IgD-negative memory B cell (primary cell): ENCODE measurements at regions not wholly inside any gene's neighbourhood (a gene's known extent, or its start where the extent isn't known, plus 50 kb on each side); places are given as distances from the start of the nearest gene placed in this dataset.
"Not testable (repeated sequence)": the region's sequence is repeated elsewhere in the genome, so short reads cannot be mapped to it uniquely, and the experiment has no call there.

Source experiments
- H3K27ac Mint-ChIP-seq, 3 donors: one replicate each; pipeline ENCODE4 v1.8.0; 2020 to 2022; ENCODE audit warnings: mild to moderate bottlenecking in 3 of 3, mixed read lengths in 3 of 3, moderate library complexity in 1 of 3
- H3K27me3 Mint-ChIP-seq: one replicate; pipeline ENCODE4 v1.8.0; 2021; ENCODE audit warnings: mixed read lengths
- H3K36me3 Mint-ChIP-seq: one replicate; pipeline ENCODE4 v1.8.0; 2020; ENCODE audit warnings: mild to moderate bottlenecking, mixed read lengths
- H3K4me1 Mint-ChIP-seq, 3 donors: one replicate each; pipeline ENCODE4 v1.8.0; 2020 to 2022; ENCODE audit warnings: mixed read lengths in 3 of 3, mild to moderate bottlenecking in 1 of 3
- H3K4me3 Mint-ChIP-seq, 4 donors: one replicate each; pipeline ENCODE4 v1.8.0; 2020 to 2022; ENCODE audit warnings: mild to moderate bottlenecking in 4 of 4, mixed read lengths in 4 of 4, moderate library complexity in 3 of 4
- H3K9me3 Mint-ChIP-seq, 3 donors: one replicate each; pipeline ENCODE4 v1.8.0; 2020 to 2021; ENCODE audit warnings: mixed read lengths in 3 of 3, mild to moderate bottlenecking in 1 of 3

GRCh38 chr4:81736324-81736723, 264.6 kb upstream of the RASGEF1B start:
- Mint-ChIP-seq H3K4me3 (no peak overlapping the region), H3K27ac (no peak overlapping the region), H3K9me3 (no peaks in the 10 kb centered on the region), H3K36me3 (no peaks in the 10 kb centered on the region), H3K4me1 (peaks cover 0 to 8% (median 0%) of the 10 kb centered on the region in 3 donors), H3K27me3 (no peaks in the 10 kb centered on the region)

- no peak overlapping the region for H3K4me3 Mint-ChIP-seq
- H3K4me1 Mint-ChIP-seq: no peaks in the 10 kb centered on the region
These were observed 261.3 kb upstream of the RASGEF1B start for GRCh38 chr4:81732980-81733379.

GRCh38 chr4:81724925-81725329, 253.2 kb upstream of the RASGEF1B start:
- no peak overlapping the region for H3K4me3 Mint-ChIP-seq
- peaks cover 0 to 14% (median 11%) of the 10 kb centered on the region in 3 donors for H3K4me1 Mint-ChIP-seq
- peaks cover 7% of the 10 kb centered on the region for H3K27me3 Mint-ChIP-seq
- H3K27ac Mint-ChIP-seq: no peak overlapping the region
- H3K9me3 Mint-ChIP-seq: no peaks in the 10 kb centered on the region
- H3K36me3 Mint-ChIP-seq: no peaks in the 10 kb centered on the region

More at GRCh38 chr4:81732980-81733379, 261.3 kb upstream of the RASGEF1B start:
- no peak overlapping the region for H3K27ac Mint-ChIP-seq
- no peaks in the 10 kb centered on the region for H3K36me3 Mint-ChIP-seq
- no peaks in the 10 kb centered on the region for H3K9me3 Mint-ChIP-seq
- H3K27me3 Mint-ChIP-seq: no peaks in the 10 kb centered on the region

DNA sequence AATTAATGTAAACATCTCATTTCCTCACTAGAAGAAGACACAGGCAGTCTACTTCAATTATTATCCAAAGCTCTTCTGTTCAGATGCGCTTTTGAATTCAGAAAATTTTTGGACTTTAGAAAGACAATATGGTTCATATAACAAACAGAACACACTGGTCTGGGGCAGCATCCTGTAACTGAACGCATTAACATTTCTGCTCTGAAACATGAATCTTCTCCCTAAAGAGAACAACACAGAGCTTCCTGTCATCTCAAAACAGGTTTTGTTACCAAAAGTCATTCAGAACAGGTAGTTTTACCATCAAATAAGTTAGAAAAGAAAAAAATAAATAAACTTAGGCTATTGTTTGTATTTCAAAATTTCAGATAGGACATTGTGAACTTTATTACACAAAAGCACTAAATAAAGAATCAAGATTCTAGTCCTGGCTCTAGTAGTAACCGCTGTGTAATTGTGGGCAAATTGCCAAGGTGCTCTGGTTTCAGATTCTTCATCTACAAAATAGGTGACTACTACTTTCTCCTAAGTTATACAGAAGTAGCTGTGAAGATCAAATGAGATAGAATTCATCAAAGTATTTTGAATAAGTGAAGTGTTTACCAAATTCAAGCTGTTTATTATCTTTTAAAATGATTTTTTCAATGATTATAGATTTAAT, 252.3 kb upstream of the RASGEF1B start:
- Mint-ChIP-seq H3K27me3 (peaks cover 7% of the 10 kb centered on the region), H3K36me3 (no peaks in the 10 kb centered on the region), H3K27ac (no peak overlapping the region), H3K4me3 (no peak overlapping the region), H3K4me1 (peaks cover 0 to 14% (median 11%) of the 10 kb centered on the region in 3 donors), H3K9me3 (no peaks in the 10 kb centered on the region)

GRCh38 chr4:81723019-81723884, 251.5 kb upstream of the RASGEF1B start:
- peaks cover 0 to 14% (median 11%) of the 10 kb centered on the region in 3 donors for H3K4me1 Mint-ChIP-seq
- no peak overlapping the region for H3K4me3 Mint-ChIP-seq
- H3K27me3 Mint-ChIP-seq: peaks cover 7% of the 10 kb centered on the region
- peak overlapping the region in 1 of 3 donors; percentile 3 for H3K27ac Mint-ChIP-seq
- H3K9me3 Mint-ChIP-seq: no peaks in the 10 kb centered on the region
- H3K36me3 Mint-ChIP-seq: no peaks in the 10 kb centered on the region

- H3K4me1 Mint-ChIP-seq: peaks cover 0 to 14% (median 11%) of the 10 kb centered on the region in 3 donors
- peaks cover 5% of the 10 kb centered on the region for H3K27me3 Mint-ChIP-seq
- H3K9me3 Mint-ChIP-seq: no peaks in the 10 kb centered on the region
- no peaks in the 10 kb centered on the region for H3K36me3 Mint-ChIP-seq
- no peak overlapping the region for H3K4me3 Mint-ChIP-seq
- no peak overlapping the region for H3K27ac Mint-ChIP-seq
These were observed 250.7 kb upstream of the RASGEF1B start for GRCh38 chr4:81722290-81722851.

- Mint-ChIP-seq H3K27ac (no peak overlapping the region), H3K4me3 (no peak overlapping the region), H3K36me3 (no peaks in the 10 kb centered on the region), H3K9me3 (peaks cover 0 to 2% (median 0%) of the 10 kb centered on the region in 3 donors), H3K27me3 (peaks cover 6% of the 10 kb centered on the region), H3K4me1 (peaks cover 3 to 12% (median 5%) of the 10 kb centered on the region in 3 donors)
These were observed 244.1 kb upstream of the RASGEF1B start for GRCh38 chr4:81715757-81716156.

- H3K4me1 Mint-ChIP-seq: peaks cover 3 to 12% (median 5%) of the 10 kb centered on the region in 3 donors
- not testable (repeated sequence) for H3K9me3 Mint-ChIP-seq, H3K36me3 Mint-ChIP-seq, H3K27me3 Mint-ChIP-seq, H3K27ac Mint-ChIP-seq, H3K4me3 Mint-ChIP-seq
These were observed 243.7 kb upstream of the RASGEF1B start for GRCh38 chr4:81715357-81715756.

- Mint-ChIP-seq H3K27ac (no peak overlapping the region), H3K4me1 (peaks cover 3 to 12% (median 5%) of the 10 kb centered on the region in 3 donors), H3K4me3 (no peak overlapping the region), H3K9me3 (peaks cover 0 to 2% (median 0%) of the 10 kb centered on the region in 3 donors), H3K27me3 (peaks cover 6% of the 10 kb centered on the region), H3K36me3 (peaks cover 2% of the 10 kb centered on the region)
These were observed 242.6 kb upstream of the RASGEF1B start for GRCh38 chr4:81714291-81714690.

- no peak overlapping the region for H3K4me3 Mint-ChIP-seq
- no peak overlapping the region for H3K27ac Mint-ChIP-seq
- peaks cover 6% of the 10 kb centered on the region for H3K27me3 Mint-ChIP-seq
- H3K36me3 Mint-ChIP-seq: peaks cover 2% of the 10 kb centered on the region
- peaks cover 3 to 12% (median 5%) of the 10 kb centered on the region in 3 donors for H3K4me1 Mint-ChIP-seq
- H3K9me3 Mint-ChIP-seq: peaks cover 0 to 2% (median 0%) of the 10 kb centered on the region in 3 donors
These were observed 241.0 kb upstream of the RASGEF1B start for GRCh38 chr4:81712714-81713113.

GRCh38 chr4:81704461-81704860, 232.8 kb upstream of the RASGEF1B start:
- no peak overlapping the region for H3K4me3 Mint-ChIP-seq
- H3K27me3 Mint-ChIP-seq: no peaks in the 10 kb centered on the region
- H3K4me1 Mint-ChIP-seq: no peaks in the 10 kb centered on the region
- no peak overlapping the region for H3K27ac Mint-ChIP-seq
- no peaks in the 10 kb centered on the region for H3K36me3 Mint-ChIP-seq
- no peaks in the 10 kb centered on the region for H3K9me3 Mint-ChIP-seq

GRCh38 chr4:81700189-81700588, 228.5 kb upstream of the RASGEF1B start:
- Mint-ChIP-seq H3K4me3 (no peak overlapping the region), H3K4me1 (no peaks in the 10 kb centered on the region), H3K27ac (no peak overlapping the region), H3K36me3 (no peaks in the 10 kb centered on the region), H3K9me3 (no peaks in the 10 kb centered on the region), H3K27me3 (no peaks in the 10 kb centered on the region)

GRCh38 chr4:81698538-81699296, 227.0 kb upstream of the RASGEF1B start:
- no peaks in the 10 kb centered on the region for H3K36me3 Mint-ChIP-seq
- no peaks in the 10 kb centered on the region for H3K9me3 Mint-ChIP-seq
- H3K4me3 Mint-ChIP-seq: no peak overlapping the region

GRCh38 chr4:81694176-81694913, 222.6 kb upstream of the RASGEF1B start:
- H3K9me3 Mint-ChIP-seq: no peaks in the 10 kb centered on the region
- no peak overlapping the region for H3K4me3 Mint-ChIP-seq
- H3K4me1 Mint-ChIP-seq: no peaks in the 10 kb centered on the region
- H3K36me3 Mint-ChIP-seq: no peaks in the 10 kb centered on the region
- no peak overlapping the region for H3K27ac Mint-ChIP-seq
- H3K27me3 Mint-ChIP-seq: peaks cover 4% of the 10 kb centered on the region

More at GRCh38 chr4:81698538-81699296, 227.0 kb upstream of the RASGEF1B start:
- H3K27me3 Mint-ChIP-seq: peaks cover 2% of the 10 kb centered on the region
- H3K4me1 Mint-ChIP-seq: no peaks in the 10 kb centered on the region
- no peak overlapping the region for H3K27ac Mint-ChIP-seq
